NT2/D1 (cell line): ENCODE measurements at regions not wholly inside any gene's neighbourhood (a gene's known extent, or its start where the extent isn't known, plus 50 kb on each side); places are given as distances from the start of the nearest gene placed in this dataset.

Source experiments
- SUZ12 ChIP-seq: IDR thresholded peaks from 2 replicates; pipeline ENCODE4 v1.6.1; 2011; ENCODE audit not compliant: insufficient read length, insufficient read depth; ENCODE audit errors: extremely low read depth
- YY1 ChIP-seq: IDR thresholded peaks from 2 replicates; pipeline ENCODE4 v1.6.1; 2011; ENCODE audit not compliant: insufficient read length, insufficient read depth
- ZNF274 ChIP-seq: IDR thresholded peaks from 2 replicates; pipeline ENCODE4 v1.6.1; 2011; ENCODE audit warnings: mild to moderate bottlenecking, low read depth, low read length

- TF ChIP-seq SUZ12 = no peak
- TF ChIP-seq YY1 = no peak
- TF ChIP-seq ZNF274 = no peak
Observed at GRCh38 chr14:101103321-101103901, 199.9 kb upstream of the RTL1 start.
